PC-3 (cell line): ENCODE measurements at regions not wholly inside any gene's neighbourhood (a gene's known extent, or its start where the extent isn't known, plus 50 kb on each side); places are given as distances from the start of the nearest gene placed in this dataset.

Experiments used
- EZH2 ChIP-seq: fragments of 300-600 bp; sonication (generic); IDR thresholded peaks from one replicate; pipeline ENCODE4 v1.6.1; 2017; ENCODE audit warnings: antibody characterized with exemption, mild to moderate bottlenecking, low read length; ENCODE audit not compliant: unreplicated experiment
- EZH2phosphoT487 ChIP-seq: fragments of 300-600 bp; sonication (generic); IDR thresholded peaks from 2 replicates; pipeline ENCODE4 v1.6.1; 2018; ENCODE audit warnings: mild to moderate bottlenecking, antibody characterized with exemption, low read length, borderline replicate concordance
- TF ChIP-seq, protein P1 (sequence below): fragments of 300-600 bp; sonication (generic); conservative IDR thresholded peaks from 2 replicates; pipeline ENCODE4 v1.5.1; 2017; ENCODE audit warnings: antibody characterized with exemption, low read depth, mild to moderate bottlenecking, low read length

DNA sequence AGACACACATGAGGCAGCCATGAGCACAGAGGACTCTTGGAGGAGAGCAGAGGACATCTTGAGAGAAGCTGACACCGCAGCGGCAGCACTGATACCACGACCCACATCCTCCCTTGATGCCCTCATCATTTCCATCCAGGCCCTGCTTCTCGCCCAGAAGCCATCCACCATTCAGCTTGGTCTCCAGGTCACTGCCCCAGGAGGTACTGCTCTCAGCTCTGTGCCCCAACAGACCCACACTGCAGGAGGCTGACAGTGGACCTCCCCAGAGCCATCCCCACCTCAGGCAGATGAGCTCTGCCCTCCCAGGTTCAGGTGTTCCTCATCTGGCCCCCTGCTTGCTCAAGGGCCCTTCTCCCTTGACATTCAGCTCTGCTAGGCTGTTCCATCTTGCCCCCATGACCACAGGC, 74.9 kb downstream of the ACKR3 start:
- TF ChIP-seq, protein P1, sequence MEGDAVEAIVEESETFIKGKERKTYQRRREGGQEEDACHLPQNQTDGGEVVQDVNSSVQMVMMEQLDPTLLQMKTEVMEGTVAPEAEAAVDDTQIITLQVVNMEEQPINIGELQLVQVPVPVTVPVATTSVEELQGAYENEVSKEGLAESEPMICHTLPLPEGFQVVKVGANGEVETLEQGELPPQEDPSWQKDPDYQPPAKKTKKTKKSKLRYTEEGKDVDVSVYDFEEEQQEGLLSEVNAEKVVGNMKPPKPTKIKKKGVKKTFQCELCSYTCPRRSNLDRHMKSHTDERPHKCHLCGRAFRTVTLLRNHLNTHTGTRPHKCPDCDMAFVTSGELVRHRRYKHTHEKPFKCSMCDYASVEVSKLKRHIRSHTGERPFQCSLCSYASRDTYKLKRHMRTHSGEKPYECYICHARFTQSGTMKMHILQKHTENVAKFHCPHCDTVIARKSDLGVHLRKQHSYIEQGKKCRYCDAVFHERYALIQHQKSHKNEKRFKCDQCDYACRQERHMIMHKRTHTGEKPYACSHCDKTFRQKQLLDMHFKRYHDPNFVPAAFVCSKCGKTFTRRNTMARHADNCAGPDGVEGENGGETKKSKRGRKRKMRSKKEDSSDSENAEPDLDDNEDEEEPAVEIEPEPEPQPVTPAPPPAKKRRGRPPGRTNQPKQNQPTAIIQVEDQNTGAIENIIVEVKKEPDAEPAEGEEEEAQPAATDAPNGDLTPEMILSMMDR: no peak
- no peak for TF ChIP-seq EZH2
- no peak for TF ChIP-seq EZH2phosphoT487
